ENCODE measurements at regions not wholly inside any gene's neighbourhood (a gene's known extent, or its start where the extent isn't known, plus 50 kb on each side); places are given as distances from the start of the nearest gene placed in this dataset.

DNA sequence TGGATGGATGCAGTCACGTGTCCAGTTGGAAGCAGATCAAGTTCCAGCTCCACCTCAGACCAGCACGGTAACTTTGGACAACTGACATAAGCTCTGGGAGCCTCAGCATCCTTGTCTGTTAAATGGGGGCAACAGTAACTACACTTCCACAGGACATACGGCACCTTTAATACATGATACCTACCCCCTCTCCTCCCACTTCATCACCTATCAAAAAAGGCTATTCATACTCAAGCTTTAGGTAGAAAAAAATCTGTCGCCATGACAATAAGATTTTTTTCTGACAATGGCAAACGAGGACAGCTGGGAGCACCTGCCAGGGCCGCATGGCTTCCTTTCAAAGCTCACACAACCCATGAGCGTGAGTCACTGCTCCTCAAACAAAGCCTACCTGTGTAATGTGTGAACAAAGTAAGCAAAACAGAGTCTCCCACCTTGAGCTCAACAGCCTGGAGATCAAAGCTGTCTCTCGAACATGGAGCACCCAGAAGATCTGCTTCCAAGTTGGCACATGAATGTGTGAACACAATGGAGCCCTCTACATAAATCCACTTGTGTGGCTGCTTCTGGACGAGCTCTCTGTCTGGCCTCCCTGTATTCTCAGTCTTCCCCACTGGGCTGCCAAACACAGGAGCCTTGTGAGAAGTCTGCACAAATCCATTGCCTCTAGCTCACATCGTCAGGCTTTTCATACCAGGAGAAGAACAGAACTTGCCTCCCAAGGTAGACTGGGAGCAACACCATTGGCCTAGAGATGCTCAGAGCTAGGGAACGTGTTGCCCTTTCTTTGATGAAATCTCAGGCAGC lies 459.7 kb downstream of the SOX9 start:
- Histone ChIP-seq H4K20me1 (replicated peaks; ENCODE audit: control insufficient read depth, extremely low read depth, insufficient read depth, low read length) (no peaks in the 10 kb centered on the region), H3K79me2 (ENCODE audit: control insufficient read depth, insufficient read depth, low read length) (no peaks in the 10 kb centered on the region), H3K9me1 (replicated peaks; ENCODE audit: control insufficient read depth, extremely low read depth, insufficient read depth, low read length) (no peaks in the 10 kb centered on the region), H3K4me2 (ENCODE audit: insufficient read depth, low read length) (no peak overlapping the region), H3K9me3 (replicated peaks; ENCODE audit: control insufficient read depth, insufficient read depth, low read length) (no peaks in the 10 kb centered on the region), H2AFZ (ENCODE audit: low read depth, low read length) (no peak overlapping the region), H3K27ac (ENCODE audit: insufficient read depth, low read depth, low read length) (no peak overlapping the region), H3K9ac (replicated peaks; ENCODE audit: extremely low read depth, insufficient read depth, low read length) (no peak overlapping the region), H3K36me3 (ENCODE audit: control insufficient read depth in 2 of 2, extremely low read depth in 1 of 2, insufficient read depth in 2 of 2, low read length in 2 of 2) (no peaks in the 10 kb centered on the region), H3K4me3 (replicated peaks in 1 of 3; ENCODE audit: insufficient read depth in 1 of 3, low read depth in 1 of 3, low read length in 3 of 3) (no peak overlapping the region), H3K4me1 (ENCODE audit: control insufficient read depth, extremely low read depth, insufficient read depth, low read length) (no peaks in the 10 kb centered on the region), H3K27me3 (ENCODE audit: control insufficient read depth in 2 of 2, insufficient read depth in 2 of 2, low read length in 2 of 2) (no peaks in the 10 kb centered on the region)
- no peak for FAIRE-seq
- CTCF ChIA-PET = interaction anchor here (1.0 kb wide), 1 partner anchor 24 kb away, joined by 5 read pairs; no protein-coding TSS in a partner anchor
- dilution Hi-C loops (cut with MboI; ENCODE audit: extremely low pct_ligation_motif_present, low sequenced_read_pairs) = no loop called here
- BruUV-seq (replicated peaks) = no TSS peak
- intact Hi-C loops (cut with micrococcal nuclease) = no loop called here
- TF ChIP-seq FOS (IDR thresholded peaks at IDR 0.05; ENCODE audit: borderline replicate concordance, insufficient read depth, low read length) (no peak), EZH2 (IDR thresholded peaks at IDR 0.05; ENCODE audit: borderline replicate concordance, low read depth, low read length, severe bottlenecking) (no peak), MYC (IDR thresholded peaks at IDR 0.05; ENCODE audit: low read depth, low read length) (no peak), POLR2A (IDR thresholded peaks at IDR 0.05; ENCODE audit: low read depth, low read length) (no peak), GATA2 (IDR thresholded peaks at IDR 0.05; ENCODE audit: insufficient read depth, insufficient read length, low read depth, low read length) (no peak), POLR2AphosphoS5 (IDR thresholded peaks at IDR 0.05; ENCODE audit: insufficient read depth, low read depth, low read length) (no peak), JUN (IDR thresholded peaks at IDR 0.05; ENCODE audit: borderline replicate concordance, insufficient read depth, insufficient read length, low read depth) (no peak)
- TF ChIP-seq, protein P1, sequence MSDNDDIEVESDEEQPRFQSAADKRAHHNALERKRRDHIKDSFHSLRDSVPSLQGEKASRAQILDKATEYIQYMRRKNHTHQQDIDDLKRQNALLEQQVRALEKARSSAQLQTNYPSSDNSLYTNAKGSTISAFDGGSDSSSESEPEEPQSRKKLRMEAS (IDR thresholded peaks at IDR 0.05; ENCODE audit: insufficient read depth, insufficient read length) = no peak
- TF ChIP-seq, protein P2, sequence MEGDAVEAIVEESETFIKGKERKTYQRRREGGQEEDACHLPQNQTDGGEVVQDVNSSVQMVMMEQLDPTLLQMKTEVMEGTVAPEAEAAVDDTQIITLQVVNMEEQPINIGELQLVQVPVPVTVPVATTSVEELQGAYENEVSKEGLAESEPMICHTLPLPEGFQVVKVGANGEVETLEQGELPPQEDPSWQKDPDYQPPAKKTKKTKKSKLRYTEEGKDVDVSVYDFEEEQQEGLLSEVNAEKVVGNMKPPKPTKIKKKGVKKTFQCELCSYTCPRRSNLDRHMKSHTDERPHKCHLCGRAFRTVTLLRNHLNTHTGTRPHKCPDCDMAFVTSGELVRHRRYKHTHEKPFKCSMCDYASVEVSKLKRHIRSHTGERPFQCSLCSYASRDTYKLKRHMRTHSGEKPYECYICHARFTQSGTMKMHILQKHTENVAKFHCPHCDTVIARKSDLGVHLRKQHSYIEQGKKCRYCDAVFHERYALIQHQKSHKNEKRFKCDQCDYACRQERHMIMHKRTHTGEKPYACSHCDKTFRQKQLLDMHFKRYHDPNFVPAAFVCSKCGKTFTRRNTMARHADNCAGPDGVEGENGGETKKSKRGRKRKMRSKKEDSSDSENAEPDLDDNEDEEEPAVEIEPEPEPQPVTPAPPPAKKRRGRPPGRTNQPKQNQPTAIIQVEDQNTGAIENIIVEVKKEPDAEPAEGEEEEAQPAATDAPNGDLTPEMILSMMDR (IDR thresholded peaks at IDR 0.05; ENCODE audit: extremely low read depth in 1 of 2, insufficient read depth in 1 of 2, low read depth in 1 of 2, low read length in 2 of 2) = no peak
- POLR2A ChIA-PET = no interaction called here
- DNase-seq (ENCODE audit: low read depth, low spot score) = no peak
